CD14-positive monocyte (primary cell): ENCODE measurements at regions not wholly inside any gene's neighbourhood (a gene's known extent, or its start where the extent isn't known, plus 50 kb on each side); places are given as distances from the start of the nearest gene placed in this dataset. TPM values are rescaled to one million over a fixed set of nuclear protein-coding genes. Genes with fewer than 3 reads are reported as not detected.

Experiments
- DNase-seq, 3 donors: peaks; one replicate each; pipeline ENCODE4 v3.0.0-alpha.2; 2011 to 2022
- H2AFZ ChIP-seq: 2 replicates; pipeline ENCODE4 v1.6.0; 2012; ENCODE audit warnings: mild to moderate bottlenecking, low read depth, low read length, inconsistent platforms; ENCODE audit not compliant: insufficient read depth, poor library complexity, severe bottlenecking
- H3K27ac ChIP-seq, 2 donors: 1 replicate in 1 of 2; 2 replicates in 1 of 2; pipeline ENCODE4 v1.5.1; 2012 to 2013; ENCODE audit warnings: low read length in 2 of 2, control low read depth in 1 of 2, inconsistent platforms in 1 of 2, low read depth in 1 of 2, mild to moderate bottlenecking in 1 of 2
- H3K27me3 ChIP-seq, 2 donors: one replicate each; pipeline versions ENCODE4 v1.6.0 to v1.6.1; 2011 to 2013; ENCODE audit warnings: low read length in 2 of 2; ENCODE audit not compliant: control insufficient read depth in 2 of 2, insufficient read depth in 2 of 2
- H3K36me3 ChIP-seq, 2 donors: replicated peaks in 1 of 2; 1 replicate in 1 of 2; 2 replicates in 1 of 2; pipeline versions ENCODE4 v1.5.1 to v1.6.1; 2012 to 2013; ENCODE audit warnings: low read length in 2 of 2, control low read depth in 1 of 2, inconsistent platforms in 1 of 2, mild to moderate bottlenecking in 1 of 2; ENCODE audit not compliant: insufficient read depth in 2 of 2, control insufficient read depth in 1 of 2
- H3K4me1 ChIP-seq, 2 donors: 1 replicate in 1 of 2; 2 replicates in 1 of 2; pipeline versions ENCODE4 v1.5.1 to v1.6.1; 2012 to 2013; ENCODE audit warnings: low read length in 2 of 2, control low read depth in 1 of 2, inconsistent platforms in 1 of 2, mild to moderate bottlenecking in 1 of 2, moderate library complexity in 1 of 2; ENCODE audit not compliant: insufficient read depth in 2 of 2, control insufficient read depth in 1 of 2
- H3K4me2 ChIP-seq: replicated peaks from 2 replicates; pipeline ENCODE3; 2012; ENCODE audit warnings: low read length, moderate library complexity, mild to moderate bottlenecking; ENCODE audit not compliant: poor library complexity, severe bottlenecking; ENCODE audit errors: extremely low read depth
- H3K4me3 ChIP-seq, 3 experiments: fragments of 200-600 bp in 1 of 3; sonication (generic) in 1 of 3; replicated peaks in 1 of 3; 1 replicate in 2 of 3; 2 replicates in 1 of 3; pipeline ENCODE4 v1.5.1; 2011 to 2013; ENCODE audit warnings: low read length in 3 of 3, mild to moderate bottlenecking in 3 of 3, control low read depth in 2 of 3, low read depth in 2 of 3, inconsistent platforms in 1 of 3, moderate library complexity in 1 of 3
- H3K79me2 ChIP-seq: 2 replicates; pipeline ENCODE4 v1.6.0; 2012; ENCODE audit warnings: mild to moderate bottlenecking, control low read depth, inconsistent platforms, low read length, moderate library complexity; ENCODE audit not compliant: insufficient read depth
- H3K9ac ChIP-seq: 2 replicates; pipeline ENCODE4 v1.6.0; 2017; ENCODE audit warnings: low read length, mild to moderate bottlenecking; ENCODE audit not compliant: insufficient read depth, poor library complexity, severe bottlenecking
- H3K9me3 ChIP-seq, 2 donors: replicated peaks in 1 of 2; 1 replicate in 1 of 2; 2 replicates in 1 of 2; pipeline versions ENCODE4 v1.5.1 to v1.6.1; 2012 to 2013; ENCODE audit warnings: low read length in 2 of 2, control low read depth in 1 of 2; ENCODE audit not compliant: control insufficient read depth in 1 of 2, insufficient read depth in 1 of 2
- H4K20me1 ChIP-seq: 2 replicates; pipeline ENCODE4 v1.6.0; 2012; ENCODE audit warnings: mild to moderate bottlenecking, low read length, control low read depth, moderate library complexity; ENCODE audit not compliant: insufficient read depth
- H3K27ac Mint-ChIP-seq, 7 donors: one replicate each; pipeline ENCODE4 v1.8.0; 2020; ENCODE audit warnings: mild to moderate bottlenecking in 7 of 7, mixed read lengths in 7 of 7, moderate library complexity in 6 of 7, inconsistent platforms in 2 of 7
- H3K27me3 Mint-ChIP-seq, 3 donors: one replicate each; pipeline ENCODE4 v1.8.0; 2021 to 2022; ENCODE audit warnings: low read depth in 3 of 3, mild to moderate bottlenecking in 3 of 3, mixed read lengths in 3 of 3, moderate library complexity in 3 of 3, inconsistent platforms in 1 of 3
- H3K36me3 Mint-ChIP-seq, 2 donors: one replicate each; pipeline ENCODE4 v1.8.0; 2020; ENCODE audit warnings: mixed read lengths in 2 of 2, inconsistent platforms in 1 of 2, mild to moderate bottlenecking in 1 of 2
- H3K4me1 Mint-ChIP-seq: one replicate; pipeline ENCODE4 v1.8.0; 2020; ENCODE audit warnings: mild to moderate bottlenecking, mixed read lengths
- H3K4me3 Mint-ChIP-seq, 2 donors: one replicate each; pipeline ENCODE4 v1.8.0; 2020; ENCODE audit warnings: mild to moderate bottlenecking in 2 of 2, mixed read lengths in 2 of 2, moderate library complexity in 1 of 2
- H3K9me3 Mint-ChIP-seq, 7 donors: one replicate each; pipeline ENCODE4 v1.8.0; 2020 to 2022; ENCODE audit warnings: mixed read lengths in 7 of 7, mild to moderate bottlenecking in 6 of 7, moderate library complexity in 6 of 7, inconsistent platforms in 2 of 7
- WGBS: methylation state at CpG from one replicate; pipeline ENCODE4 v1.1.5; 2013; ENCODE audit warnings: missing lambda C conversion rate; ENCODE audit not compliant: insufficient coverage; 5-methylcytosine and 5-hydroxymethylcytosine counted together
- intact Hi-C, 2 donors: fragments of 100-400 bp; cut with micrococcal nuclease; formaldehyde crosslinking; loops; one replicate each; pipeline versions ENCODE4 v1.15.0 to v1.15.1; 2023
- small RNA-seq: library from RNA; depleted of rRNA; stranded (forward); fragments of <200 nt; gene quantifications from one replicate; pipeline ENCODE3, GENCODE V24; 2012; ENCODE audit warnings: low read depth; ENCODE audit not compliant: insufficient read length
- TF ChIP-seq, protein P1 (sequence below): fragments of 200-600 bp; IDR thresholded peaks from one replicate; pipeline ENCODE4 v1.8.0; 2022; ENCODE audit warnings: antibody characterized with exemption, mild to moderate bottlenecking

DNA sequence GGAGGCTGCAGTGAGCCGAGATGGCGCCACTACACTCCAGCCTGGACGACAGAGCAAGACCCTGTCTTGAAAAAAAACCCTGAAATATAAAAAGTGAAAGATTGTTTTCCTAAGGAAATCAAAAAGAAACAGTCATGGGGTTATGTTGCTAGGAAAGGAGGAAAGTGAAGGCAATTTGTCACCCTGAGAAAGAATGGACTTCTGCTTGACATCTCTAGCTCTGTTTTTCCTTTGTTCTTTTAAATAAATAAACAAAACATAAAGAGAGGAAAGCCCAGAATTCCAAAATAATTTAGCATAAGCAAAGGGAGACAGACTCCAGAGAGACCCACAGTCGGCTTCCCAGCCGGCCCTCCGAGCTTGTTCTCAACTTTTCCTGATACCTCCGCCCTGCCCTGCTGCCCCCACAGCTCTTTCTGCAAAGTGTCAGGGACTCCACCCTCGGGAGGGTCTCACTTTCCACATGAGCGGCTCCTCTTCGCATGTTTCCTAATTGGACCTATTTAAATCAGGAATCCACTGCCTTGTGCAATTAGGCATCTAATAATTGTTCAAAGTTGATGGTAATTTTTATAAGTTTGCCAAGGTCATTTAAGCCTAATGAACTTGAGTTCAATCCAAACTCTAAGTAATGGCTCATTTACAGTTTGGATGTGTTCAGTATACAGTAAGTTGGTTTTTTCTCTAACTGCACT, 49.8 kb upstream of the COPS8 start:
- H3K27me3 Mint-ChIP-seq, result peaks cover 0 to 12% (median 5%) of the 10 kb centered on the region in 3 donors
- TF ChIP-seq, protein P1, sequence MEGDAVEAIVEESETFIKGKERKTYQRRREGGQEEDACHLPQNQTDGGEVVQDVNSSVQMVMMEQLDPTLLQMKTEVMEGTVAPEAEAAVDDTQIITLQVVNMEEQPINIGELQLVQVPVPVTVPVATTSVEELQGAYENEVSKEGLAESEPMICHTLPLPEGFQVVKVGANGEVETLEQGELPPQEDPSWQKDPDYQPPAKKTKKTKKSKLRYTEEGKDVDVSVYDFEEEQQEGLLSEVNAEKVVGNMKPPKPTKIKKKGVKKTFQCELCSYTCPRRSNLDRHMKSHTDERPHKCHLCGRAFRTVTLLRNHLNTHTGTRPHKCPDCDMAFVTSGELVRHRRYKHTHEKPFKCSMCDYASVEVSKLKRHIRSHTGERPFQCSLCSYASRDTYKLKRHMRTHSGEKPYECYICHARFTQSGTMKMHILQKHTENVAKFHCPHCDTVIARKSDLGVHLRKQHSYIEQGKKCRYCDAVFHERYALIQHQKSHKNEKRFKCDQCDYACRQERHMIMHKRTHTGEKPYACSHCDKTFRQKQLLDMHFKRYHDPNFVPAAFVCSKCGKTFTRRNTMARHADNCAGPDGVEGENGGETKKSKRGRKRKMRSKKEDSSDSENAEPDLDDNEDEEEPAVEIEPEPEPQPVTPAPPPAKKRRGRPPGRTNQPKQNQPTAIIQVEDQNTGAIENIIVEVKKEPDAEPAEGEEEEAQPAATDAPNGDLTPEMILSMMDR, result no peak
- 100% methylated on average over 6 of the region's 10 CpGs for WGBS
- H3K9me3 ChIP-seq, result no peaks in the 10 kb centered on the region
- H3K27ac ChIP-seq, result no peak overlapping the region
- no peaks in the 10 kb centered on the region for H3K36me3 Mint-ChIP-seq
- H3K9me3 Mint-ChIP-seq, result no peaks in the 10 kb centered on the region
- no peak overlapping the region for H3K27ac Mint-ChIP-seq
- no peaks in the 10 kb centered on the region for H3K4me1 ChIP-seq
- H3K9ac ChIP-seq, result no peak overlapping the region
- no peaks in the 10 kb centered on the region for H3K27me3 ChIP-seq
- H3K4me1 Mint-ChIP-seq, result no peaks in the 10 kb centered on the region
- no peak overlapping the region for H2AFZ ChIP-seq
- no peak for DNase-seq
- no peaks in the 10 kb centered on the region for H4K20me1 ChIP-seq
- H3K4me3 ChIP-seq, result no peak overlapping the region
- no peaks in the 10 kb centered on the region for H3K36me3 ChIP-seq
- intact Hi-C loops, result no loop called here
- no peak overlapping the region for H3K4me2 ChIP-seq
- H3K4me3 Mint-ChIP-seq, result no peak overlapping the region
- no peaks in the 10 kb centered on the region for H3K79me2 ChIP-seq

Small RNA genes lying in the stretch of these regions (small RNA-seq; reads per million reads assigned to genes)
- not detected for gene RNU6-1051P
